Ishikawa (cell line): ENCODE measurements at regions not wholly inside any gene's neighbourhood (a gene's known extent, or its start where the extent isn't known, plus 50 kb on each side); places are given as distances from the start of the nearest gene placed in this dataset.

Experiments used
- CEBPB ChIP-seq: IDR thresholded peaks from 2 replicates; pipeline ENCODE4 v1.6.1; 2012
- EGR1 ChIP-seq: IDR thresholded peaks from 2 replicates; pipeline ENCODE4 v1.6.1; 2012
- EP300 ChIP-seq: IDR thresholded peaks from 2 replicates; pipeline ENCODE4 v1.6.1; 2012; ENCODE audit warnings: borderline replicate concordance
- FOXM1 ChIP-seq: IDR thresholded peaks from 2 replicates; pipeline ENCODE4 v1.6.1; 2012; ENCODE audit warnings: low read depth, borderline replicate concordance
- NFIC ChIP-seq: IDR thresholded peaks from 2 replicates; pipeline ENCODE4 v1.6.1; 2012
- RAD21 ChIP-seq: IDR thresholded peaks from 2 replicates; pipeline ENCODE4 v1.6.1; 2012; ENCODE audit warnings: low read depth
- TAF1 ChIP-seq: IDR thresholded peaks from 2 replicates; pipeline ENCODE4 v1.6.1; 2012; ENCODE audit warnings: low read depth, mild to moderate bottlenecking
- TEAD4 ChIP-seq: IDR thresholded peaks from 2 replicates; pipeline ENCODE4 v1.6.1; 2012
- YY1 ChIP-seq: IDR thresholded peaks from 2 replicates; pipeline ENCODE4 v1.6.1; 2012; ENCODE audit warnings: low read depth
- TF ChIP-seq, protein P1 (sequence below): IDR thresholded peaks from 2 replicates; pipeline ENCODE4 v1.6.1; 2012
- TF ChIP-seq, protein P2 (sequence below): IDR thresholded peaks from 2 replicates; pipeline ENCODE4 v1.6.1; 2012; ENCODE audit warnings: low read depth, mild to moderate bottlenecking

DNA sequence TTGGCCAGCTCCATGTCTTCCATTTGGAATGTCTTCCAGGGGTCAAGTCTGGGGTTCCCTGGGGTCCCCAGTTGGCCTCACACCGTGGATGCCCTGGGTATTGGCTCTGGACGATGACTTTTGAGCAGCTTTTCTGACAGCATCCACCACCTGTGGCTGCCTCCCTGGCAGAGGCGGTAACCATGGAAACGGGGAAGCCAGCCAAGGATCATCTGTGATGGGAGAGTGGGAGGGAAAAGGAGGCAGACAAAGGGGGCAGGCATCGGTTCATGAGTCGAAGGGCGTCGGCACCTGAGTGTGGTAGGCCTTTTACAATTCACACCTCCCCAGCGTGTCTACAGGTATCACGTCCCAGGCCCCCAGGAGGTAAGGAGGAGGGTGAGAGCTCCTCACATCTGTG, 152.2 kb downstream of the ASMT start:
- TF ChIP-seq, protein P1, sequence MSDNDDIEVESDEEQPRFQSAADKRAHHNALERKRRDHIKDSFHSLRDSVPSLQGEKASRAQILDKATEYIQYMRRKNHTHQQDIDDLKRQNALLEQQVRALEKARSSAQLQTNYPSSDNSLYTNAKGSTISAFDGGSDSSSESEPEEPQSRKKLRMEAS = no peak
- TF ChIP-seq, protein P2, sequence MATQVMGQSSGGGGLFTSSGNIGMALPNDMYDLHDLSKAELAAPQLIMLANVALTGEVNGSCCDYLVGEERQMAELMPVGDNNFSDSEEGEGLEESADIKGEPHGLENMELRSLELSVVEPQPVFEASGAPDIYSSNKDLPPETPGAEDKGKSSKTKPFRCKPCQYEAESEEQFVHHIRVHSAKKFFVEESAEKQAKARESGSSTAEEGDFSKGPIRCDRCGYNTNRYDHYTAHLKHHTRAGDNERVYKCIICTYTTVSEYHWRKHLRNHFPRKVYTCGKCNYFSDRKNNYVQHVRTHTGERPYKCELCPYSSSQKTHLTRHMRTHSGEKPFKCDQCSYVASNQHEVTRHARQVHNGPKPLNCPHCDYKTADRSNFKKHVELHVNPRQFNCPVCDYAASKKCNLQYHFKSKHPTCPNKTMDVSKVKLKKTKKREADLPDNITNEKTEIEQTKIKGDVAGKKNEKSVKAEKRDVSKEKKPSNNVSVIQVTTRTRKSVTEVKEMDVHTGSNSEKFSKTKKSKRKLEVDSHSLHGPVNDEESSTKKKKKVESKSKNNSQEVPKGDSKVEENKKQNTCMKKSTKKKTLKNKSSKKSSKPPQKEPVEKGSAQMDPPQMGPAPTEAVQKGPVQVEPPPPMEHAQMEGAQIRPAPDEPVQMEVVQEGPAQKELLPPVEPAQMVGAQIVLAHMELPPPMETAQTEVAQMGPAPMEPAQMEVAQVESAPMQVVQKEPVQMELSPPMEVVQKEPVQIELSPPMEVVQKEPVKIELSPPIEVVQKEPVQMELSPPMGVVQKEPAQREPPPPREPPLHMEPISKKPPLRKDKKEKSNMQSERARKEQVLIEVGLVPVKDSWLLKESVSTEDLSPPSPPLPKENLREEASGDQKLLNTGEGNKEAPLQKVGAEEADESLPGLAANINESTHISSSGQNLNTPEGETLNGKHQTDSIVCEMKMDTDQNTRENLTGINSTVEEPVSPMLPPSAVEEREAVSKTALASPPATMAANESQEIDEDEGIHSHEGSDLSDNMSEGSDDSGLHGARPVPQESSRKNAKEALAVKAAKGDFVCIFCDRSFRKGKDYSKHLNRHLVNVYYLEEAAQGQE = no peak
- no peak for TF ChIP-seq FOXM1
- TF ChIP-seq TAF1 = no peak
- TF ChIP-seq TEAD4 = no peak
- TF ChIP-seq RAD21 = no peak
- TF ChIP-seq CEBPB = no peak
- no peak for TF ChIP-seq EP300
- no peak for TF ChIP-seq NFIC
- no peak for TF ChIP-seq EGR1
- no peak for TF ChIP-seq YY1
